Type B pancreatic cell (in vitro differentiated cells): ENCODE measurements at regions not wholly inside any gene's neighbourhood (a gene's known extent, or its start where the extent isn't known, plus 50 kb on each side); places are given as distances from the start of the nearest gene placed in this dataset.

Experiments
- DNase-seq: peaks from one replicate; pipeline ENCODE4 v3.0.0; 2021; ENCODE audit warnings: mixed read lengths; ENCODE audit not compliant: unreplicated experiment; ENCODE audit errors: extremely low spot score
- H3K27ac Mint-ChIP-seq: 2 replicates; pipeline ENCODE4 v1.8.0; 2021; ENCODE audit warnings: mild to moderate bottlenecking, mixed read lengths
- H3K27me3 Mint-ChIP-seq: 2 replicates; pipeline ENCODE4 v1.8.0; 2021; ENCODE audit warnings: mixed read lengths
- H3K36me3 Mint-ChIP-seq: 2 replicates; pipeline ENCODE4 v1.8.0; 2021; ENCODE audit warnings: mixed read lengths
- H3K4me1 Mint-ChIP-seq: one replicate; pipeline ENCODE4 v1.8.0; 2021; ENCODE audit warnings: mixed read lengths; ENCODE audit not compliant: unreplicated experiment
- H3K4me3 Mint-ChIP-seq: 2 replicates; pipeline ENCODE4 v1.8.0; 2021; ENCODE audit warnings: mild to moderate bottlenecking, mixed read lengths
- H3K9me3 Mint-ChIP-seq: 2 replicates; pipeline ENCODE4 v1.8.0; 2021; ENCODE audit warnings: mixed read lengths
- CTCF ChIP-seq: fragments of 200-600 bp; sonication (generic); conservative IDR thresholded peaks from 2 replicates; pipeline ENCODE4 v1.5.0; 2021; ENCODE audit warnings: antibody characterized with exemption, mild to moderate bottlenecking

- Mint-ChIP-seq H3K4me3 (no peak overlapping the region), H3K36me3 (no peaks in the 10 kb centered on the region), H3K4me1 (no peaks in the 10 kb centered on the region), H3K27me3 (peaks cover 4% of the 10 kb centered on the region), H3K27ac (no peak overlapping the region), H3K9me3 (peaks cover 27% of the 10 kb centered on the region)
- TF ChIP-seq CTCF: no peak
- no peak for DNase-seq
Measured at GRCh38 chr5:110073534-110073933, 383.8 kb downstream of the MAN2A1 start.

- H3K4me3 Mint-ChIP-seq: no peak overlapping the region
- peaks cover 13% of the 10 kb centered on the region for H3K9me3 Mint-ChIP-seq
- no peak for DNase-seq
Measured at GRCh38 chr5:110075656-110076055, 385.9 kb downstream of the MAN2A1 start.

GRCh38 chr5:110077147-110077546, 387.4 kb downstream of the MAN2A1 start:
- Mint-ChIP-seq H3K4me3 (no peak overlapping the region), H3K27ac (no peak overlapping the region), H3K36me3 (no peaks in the 10 kb centered on the region), H3K27me3 (no peaks in the 10 kb centered on the region), H3K9me3 (peaks cover 13% of the 10 kb centered on the region), H3K4me1 (no peaks in the 10 kb centered on the region)
- DNase-seq: no peak
- no peak for TF ChIP-seq CTCF

More at GRCh38 chr5:110075656-110076055, 385.9 kb downstream of the MAN2A1 start:
- Mint-ChIP-seq H3K36me3 (no peaks in the 10 kb centered on the region), H3K27ac (no peak overlapping the region), H3K27me3 (no peaks in the 10 kb centered on the region), H3K4me1 (no peaks in the 10 kb centered on the region)
- TF ChIP-seq CTCF: no peak

GRCh38 chr5:110082194-110082593, 392.5 kb downstream of the MAN2A1 start:
- no peak for TF ChIP-seq CTCF
- peaks cover 4% of the 10 kb centered on the region for H3K9me3 Mint-ChIP-seq
- no peak overlapping the region for H3K4me3 Mint-ChIP-seq
- H3K27ac Mint-ChIP-seq: no peak overlapping the region
- H3K36me3 Mint-ChIP-seq: no peaks in the 10 kb centered on the region
- DNase-seq: no peak
- H3K4me1 Mint-ChIP-seq: peaks cover 6% of the 10 kb centered on the region
- no peaks in the 10 kb centered on the region for H3K27me3 Mint-ChIP-seq

GRCh38 chr5:110082863-110083262, 393.1 kb downstream of the MAN2A1 start:
- no peaks in the 10 kb centered on the region for H3K9me3 Mint-ChIP-seq
- no peak for TF ChIP-seq CTCF
- DNase-seq: no peak
- peaks cover 6% of the 10 kb centered on the region for H3K4me1 Mint-ChIP-seq
- H3K4me3 Mint-ChIP-seq: no peak overlapping the region
- H3K27ac Mint-ChIP-seq: no peak overlapping the region
- H3K36me3 Mint-ChIP-seq: no peaks in the 10 kb centered on the region
- no peaks in the 10 kb centered on the region for H3K27me3 Mint-ChIP-seq

GRCh38 chr5:110085826-110086225, 396.1 kb downstream of the MAN2A1 start:
- Mint-ChIP-seq H3K4me1 (peaks cover 6% of the 10 kb centered on the region), H3K27ac (no peak overlapping the region), H3K27me3 (no peaks in the 10 kb centered on the region), H3K9me3 (no peaks in the 10 kb centered on the region), H3K36me3 (no peaks in the 10 kb centered on the region), H3K4me3 (no peak overlapping the region)
- no peak for TF ChIP-seq CTCF
- no peak for DNase-seq
